T-helper 17 cell (primary cell): ENCODE measurements at regions not wholly inside any gene's neighbourhood (a gene's known extent, or its start where the extent isn't known, plus 50 kb on each side); places are given as distances from the start of the nearest gene placed in this dataset.

Experiments used
- ATAC-seq: fragments of 150-1000 bp; cut with Tn5 transposase; 2 replicates; pipeline ENCODE4 v1.10.0; 2021; ENCODE audit warnings: mild to moderate bottlenecking, moderate library complexity
- DNase-seq, 3 donors: peaks; one replicate each; pipeline versions ENCODE4 v3.0.0 to v3.0.0-alpha.2; 2020 to 2021
- H3K9me3 ChIP-seq: one replicate; pipeline ENCODE4 v1.7.0; 2013; ENCODE audit warnings: low read length, mild to moderate bottlenecking; ENCODE audit not compliant: control insufficient read depth, poor library complexity, severe bottlenecking
- H3K27ac Mint-ChIP-seq: one replicate; pipeline ENCODE4 v1.8.0; 2022; ENCODE audit warnings: mild to moderate bottlenecking, moderate library complexity, mixed read lengths
- H3K27me3 Mint-ChIP-seq: one replicate; pipeline ENCODE4 v1.8.0; 2022; ENCODE audit warnings: mixed read lengths
- H3K36me3 Mint-ChIP-seq: one replicate; pipeline ENCODE4 v1.8.0; 2022; ENCODE audit warnings: low read depth, mixed read lengths
- H3K4me1 Mint-ChIP-seq: one replicate; pipeline ENCODE4 v1.8.0; 2022; ENCODE audit warnings: mild to moderate bottlenecking, mixed read lengths
- H3K4me3 Mint-ChIP-seq: one replicate; pipeline ENCODE4 v1.8.0; 2022; ENCODE audit warnings: mild to moderate bottlenecking, moderate library complexity, mixed read lengths

DNA sequence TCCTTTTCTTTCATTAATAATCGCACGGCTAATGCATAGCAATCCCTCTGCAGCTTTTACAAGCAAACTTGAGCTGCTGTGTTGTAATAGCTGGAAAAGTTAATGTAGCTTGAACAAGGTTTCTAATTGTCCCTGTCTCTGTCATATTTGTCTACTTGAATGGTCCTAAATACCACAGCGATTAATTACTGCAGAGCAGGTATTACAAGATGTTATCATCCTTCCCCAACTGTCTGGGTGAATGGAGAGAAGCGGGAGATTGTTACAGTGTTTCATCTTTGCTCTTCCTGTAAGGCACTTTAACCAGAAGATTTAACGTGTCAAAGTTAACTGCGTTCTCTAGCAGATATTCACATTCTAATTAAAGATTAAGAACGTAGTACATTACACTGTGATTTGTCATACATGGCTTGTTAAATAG lies 422.2 kb upstream of the POU3F3 start:
- Mint-ChIP-seq H3K36me3 (no peaks in the 10 kb centered on the region), H3K4me3 (no peak overlapping the region), H3K4me1 (peaks cover 4% of the 10 kb centered on the region), H3K27ac (no peak overlapping the region), H3K27me3 (peaks cover 12% of the 10 kb centered on the region)
- ATAC-seq: no peak
- H3K9me3 ChIP-seq: no peaks in the 10 kb centered on the region
- DNase-seq: no peak

GRCh38 chr2:104432401-104432800 lies 421.5 kb upstream of the POU3F3 start:
- no peak overlapping the region for H3K27ac Mint-ChIP-seq
- H3K4me1 Mint-ChIP-seq: peaks cover 4% of the 10 kb centered on the region
- no peaks in the 10 kb centered on the region for H3K9me3 ChIP-seq
- DNase-seq (no peak), ATAC-seq (no peak)
- H3K27me3 Mint-ChIP-seq: peaks cover 12% of the 10 kb centered on the region
- H3K36me3 Mint-ChIP-seq: no peaks in the 10 kb centered on the region
- no peak overlapping the region for H3K4me3 Mint-ChIP-seq

- peaks cover 4% of the 10 kb centered on the region for H3K4me1 Mint-ChIP-seq
- no peak overlapping the region for H3K27ac Mint-ChIP-seq
- H3K36me3 Mint-ChIP-seq: no peaks in the 10 kb centered on the region
- no peaks in the 10 kb centered on the region for H3K9me3 ChIP-seq
- H3K27me3 Mint-ChIP-seq: peaks cover 12% of the 10 kb centered on the region
- no peak overlapping the region for H3K4me3 Mint-ChIP-seq
- no peak for ATAC-seq
- no peak for DNase-seq
Measured at GRCh38 chr2:104432991-104433390, 420.9 kb upstream of the POU3F3 start.

DNA sequence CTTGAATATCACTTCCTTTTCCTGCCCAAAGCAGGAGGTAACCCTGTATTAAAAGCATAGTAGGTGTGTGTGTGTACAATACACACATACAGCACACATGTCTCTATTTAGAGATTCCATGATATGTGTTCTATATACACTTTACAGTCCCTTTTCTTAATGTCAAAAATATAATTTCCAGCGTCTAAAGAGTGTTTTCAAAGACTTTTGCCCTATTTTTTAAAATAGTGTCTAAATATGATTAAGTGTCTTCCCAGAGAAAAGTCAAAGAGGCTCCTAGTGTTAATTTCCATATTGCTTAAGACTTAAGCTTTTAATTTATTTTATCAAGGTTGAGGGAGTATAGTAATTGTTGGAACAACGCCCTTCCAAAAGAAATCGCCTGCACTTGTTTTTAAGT lies 420.3 kb upstream of the POU3F3 start:
- Mint-ChIP-seq H3K4me3 (no peak overlapping the region), H3K27ac (no peak overlapping the region), H3K36me3 (no peaks in the 10 kb centered on the region), H3K27me3 (peaks cover 12% of the 10 kb centered on the region), H3K4me1 (peaks cover 4% of the 10 kb centered on the region)
- DNase-seq (no peak), ATAC-seq (no peak)
- H3K9me3 ChIP-seq: no peaks in the 10 kb centered on the region

DNA sequence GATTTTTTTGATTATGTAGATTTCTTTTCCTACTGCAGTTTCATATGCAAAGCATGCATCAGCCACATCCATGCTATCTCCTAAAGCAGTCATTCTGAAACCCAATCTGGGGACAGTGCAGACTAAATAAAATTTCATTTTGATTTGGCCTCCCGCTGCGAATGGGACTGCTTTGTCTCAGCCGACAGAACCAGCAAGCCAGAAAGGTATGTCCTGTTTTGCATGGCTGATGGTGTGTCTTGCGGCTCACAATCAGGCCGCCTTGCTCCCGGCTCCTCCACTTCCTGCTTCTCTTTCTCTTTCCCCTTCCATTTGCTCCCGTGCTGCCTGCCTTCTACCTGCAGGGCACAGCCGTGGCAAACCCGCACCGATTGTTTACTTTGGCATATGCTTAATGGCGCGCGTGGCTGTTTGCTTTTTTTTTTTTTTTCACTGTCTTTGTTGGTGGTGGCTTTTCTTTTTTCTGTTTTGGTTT lies 419.6 kb upstream of the POU3F3 start:
- no peaks in the 10 kb centered on the region for H3K9me3 ChIP-seq
- DNase-seq (no peak), ATAC-seq (no peak)
- H3K4me3 Mint-ChIP-seq: peak overlapping the region; percentile 66
- H3K4me1 Mint-ChIP-seq: peaks cover 4% of the 10 kb centered on the region
- peaks cover 12% of the 10 kb centered on the region for H3K27me3 Mint-ChIP-seq
- no peaks in the 10 kb centered on the region for H3K36me3 Mint-ChIP-seq
- H3K27ac Mint-ChIP-seq: peak overlapping the region; percentile 1

- no peak for DNase-seq
- peaks cover 4% of the 10 kb centered on the region for H3K4me1 Mint-ChIP-seq
- no peaks in the 10 kb centered on the region for H3K36me3 Mint-ChIP-seq
- H3K27ac Mint-ChIP-seq: peak overlapping the region; percentile 1
- no peak for ATAC-seq
- peaks cover 12% of the 10 kb centered on the region for H3K27me3 Mint-ChIP-seq
- H3K4me3 Mint-ChIP-seq: no peak overlapping the region
- no peaks in the 10 kb centered on the region for H3K9me3 ChIP-seq
Measured at GRCh38 chr2:104434966-104435365, 418.9 kb upstream of the POU3F3 start.

DNA sequence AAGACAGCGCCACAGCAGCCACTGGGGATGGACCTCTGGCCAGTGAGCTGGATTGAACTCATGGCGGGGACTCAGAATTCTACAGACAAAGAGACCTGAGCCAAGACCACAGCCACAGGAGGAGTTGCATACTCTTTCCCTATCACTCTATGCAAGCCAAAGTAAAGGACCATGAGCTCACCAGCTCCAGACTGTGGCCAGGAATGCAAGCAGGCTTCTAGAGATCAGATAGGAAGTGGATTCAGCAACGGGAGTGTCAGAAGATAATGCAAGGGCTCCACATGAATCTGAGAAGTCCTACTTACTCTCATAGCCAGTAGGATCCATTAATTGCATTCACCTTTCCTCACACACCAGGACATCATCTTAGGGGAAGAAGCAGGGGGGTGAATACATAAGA lies 415.4 kb upstream of the POU3F3 start:
- no peaks in the 10 kb centered on the region for H3K9me3 ChIP-seq
- ATAC-seq (no peak), DNase-seq (no peak)
- H3K36me3 Mint-ChIP-seq: no peaks in the 10 kb centered on the region
- H3K27me3 Mint-ChIP-seq: no peaks in the 10 kb centered on the region
- peaks cover 4% of the 10 kb centered on the region for H3K4me1 Mint-ChIP-seq
- no peak overlapping the region for H3K4me3 Mint-ChIP-seq
- H3K27ac Mint-ChIP-seq: no peak overlapping the region

GRCh38 chr2:104443145-104443544 lies 410.8 kb upstream of the POU3F3 start:
- DNase-seq (no peak), ATAC-seq (no peak)
- H3K4me1 Mint-ChIP-seq: no peaks in the 10 kb centered on the region
- no peaks in the 10 kb centered on the region for H3K36me3 Mint-ChIP-seq
- H3K27me3 Mint-ChIP-seq: no peaks in the 10 kb centered on the region
- H3K9me3 ChIP-seq: no peaks in the 10 kb centered on the region
- no peak overlapping the region for H3K27ac Mint-ChIP-seq
- H3K4me3 Mint-ChIP-seq: no peak overlapping the region

DNA sequence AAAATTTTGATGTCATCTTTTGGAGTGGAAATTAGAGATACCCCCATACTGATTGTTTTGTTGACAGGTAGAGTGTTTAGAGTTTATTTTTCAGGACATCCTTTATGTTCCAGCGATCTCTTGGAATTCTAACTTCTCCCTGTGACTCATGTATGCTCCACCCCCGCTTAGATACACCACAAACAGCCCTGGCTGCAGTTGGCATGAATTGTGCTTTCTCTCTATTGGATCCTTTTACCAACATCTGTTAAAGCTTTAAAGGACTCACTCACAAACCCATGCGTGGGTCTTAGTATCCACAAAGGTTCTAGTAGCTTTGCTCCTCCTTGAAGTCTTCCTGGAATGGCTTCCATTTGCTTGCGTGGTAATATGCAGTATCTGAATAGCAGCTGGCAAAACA lies 409.5 kb upstream of the POU3F3 start:
- H3K9me3 ChIP-seq: no peaks in the 10 kb centered on the region
- Mint-ChIP-seq H3K4me3 (no peak overlapping the region), H3K36me3 (no peaks in the 10 kb centered on the region)

DNA sequence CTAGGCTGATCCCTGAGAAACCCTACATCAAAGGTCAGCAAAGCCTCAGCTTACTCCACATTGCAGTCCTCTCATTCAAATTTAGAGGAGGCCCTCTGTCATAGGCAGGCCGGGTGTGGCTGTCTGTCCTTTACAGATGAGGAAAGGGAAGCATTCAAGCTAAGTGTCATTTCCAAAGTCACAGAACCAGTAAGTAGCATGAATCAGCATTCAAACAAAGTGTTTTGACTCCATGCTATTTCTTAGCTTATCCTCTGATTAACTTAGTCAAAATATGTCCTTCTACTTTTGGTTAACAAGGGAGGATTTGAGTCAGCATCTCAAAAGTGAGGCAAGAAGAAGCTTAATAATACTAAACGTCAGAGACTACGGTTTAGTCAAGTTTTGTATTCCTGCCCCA lies 409.0 kb upstream of the POU3F3 start:
- DNase-seq (no peak), ATAC-seq (no peak)
- Mint-ChIP-seq H3K4me3 (no peak overlapping the region), H3K4me1 (no peaks in the 10 kb centered on the region), H3K27ac (no peak overlapping the region), H3K27me3 (no peaks in the 10 kb centered on the region), H3K36me3 (no peaks in the 10 kb centered on the region)
- no peaks in the 10 kb centered on the region for H3K9me3 ChIP-seq

More for the DNA sequence above, 409.5 kb upstream of the POU3F3 start:
- DNase-seq: no peak
- ATAC-seq: no peak
- Mint-ChIP-seq H3K27ac (no peak overlapping the region), H3K4me1 (no peaks in the 10 kb centered on the region), H3K27me3 (no peaks in the 10 kb centered on the region)

- H3K9me3 ChIP-seq: no peaks in the 10 kb centered on the region
- Mint-ChIP-seq H3K27me3 (no peaks in the 10 kb centered on the region), H3K4me1 (no peaks in the 10 kb centered on the region), H3K27ac (no peak overlapping the region), H3K36me3 (no peaks in the 10 kb centered on the region), H3K4me3 (no peak overlapping the region)
- ATAC-seq (no peak), DNase-seq (no peak)
Measured at GRCh38 chr2:104447831-104448434, 406.0 kb upstream of the POU3F3 start.

GRCh38 chr2:104448661-104449440 lies 405.1 kb upstream of the POU3F3 start:
- no peaks in the 10 kb centered on the region for H3K9me3 ChIP-seq
- Mint-ChIP-seq H3K4me1 (no peaks in the 10 kb centered on the region), H3K27ac (peak overlapping the region; percentile 62), H3K36me3 (no peaks in the 10 kb centered on the region), H3K4me3 (no peak overlapping the region), H3K27me3 (no peaks in the 10 kb centered on the region)
- no peak for ATAC-seq
- DNase-seq: no peak

GRCh38 chr2:104452558-104452957 lies 401.4 kb upstream of the POU3F3 start:
- Mint-ChIP-seq H3K4me1 (no peaks in the 10 kb centered on the region), H3K4me3 (no peak overlapping the region), H3K36me3 (no peaks in the 10 kb centered on the region), H3K27me3 (no peaks in the 10 kb centered on the region), H3K27ac (no peak overlapping the region)
- no peaks in the 10 kb centered on the region for H3K9me3 ChIP-seq
- DNase-seq (no peak), ATAC-seq (no peak)

- ATAC-seq (no peak), DNase-seq (no peak)
- H3K27ac Mint-ChIP-seq: no peak overlapping the region
- no peaks in the 10 kb centered on the region for H3K36me3 Mint-ChIP-seq
- H3K27me3 Mint-ChIP-seq: no peaks in the 10 kb centered on the region
- no peaks in the 10 kb centered on the region for H3K4me1 Mint-ChIP-seq
- H3K4me3 Mint-ChIP-seq: no peak overlapping the region
- no peaks in the 10 kb centered on the region for H3K9me3 ChIP-seq
Measured at GRCh38 chr2:104462731-104463130, 391.2 kb upstream of the POU3F3 start.
